Activated T-cell treated with anti-CD3 and anti-CD28 coated beads, Interleukin-2, amount 50 U/mL, for 4 hours (primary cell): ENCODE measurements at regions not wholly inside any gene's neighbourhood (a gene's known extent, or its start where the extent isn't known, plus 50 kb on each side); places are given as distances from the start of the nearest gene placed in this dataset.
"Not testable (repeated sequence)": the region's sequence is repeated elsewhere in the genome, so short reads cannot be mapped to it uniquely, and the experiment has no call there.

Experiments
- ATAC-seq, 2 donors: fragments of 200-7000 bp; cut with Tn5 transposase; one replicate each; pipeline ENCODE4 v1.10.0; 2021
- DNase-seq: peaks from one replicate; pipeline ENCODE4 v3.0.0-alpha.2; 2020
- H3K27me3 Mint-ChIP-seq: one replicate; pipeline ENCODE4 v1.8.0; 2021; ENCODE audit warnings: low read depth, mixed read lengths
- H3K36me3 Mint-ChIP-seq: one replicate; pipeline ENCODE4 v1.8.0; 2022; ENCODE audit warnings: mixed read lengths; ENCODE audit not compliant: insufficient read depth
- H3K4me1 Mint-ChIP-seq: one replicate; pipeline ENCODE4 v1.8.0; 2021; ENCODE audit warnings: low read depth, mixed read lengths
- H3K4me3 Mint-ChIP-seq: one replicate; pipeline ENCODE4 v1.8.0; 2021; ENCODE audit warnings: mild to moderate bottlenecking, moderate library complexity, mixed read lengths
- H3K9me3 Mint-ChIP-seq: one replicate; pipeline ENCODE4 v1.8.0; 2021; ENCODE audit warnings: mixed read lengths

GRCh38 chr15:20680257-20680815 lies 138.7 kb upstream of the GOLGA6L6 start:
- not testable (repeated sequence) for H3K4me3 Mint-ChIP-seq, ATAC-seq

GRCh38 chr15:20672470-20672869 lies 130.9 kb upstream of the GOLGA6L6 start:
- no peaks in the 10 kb centered on the region for H3K36me3 Mint-ChIP-seq
- no peak for DNase-seq
- peaks cover 2% of the 10 kb centered on the region for H3K27me3 Mint-ChIP-seq
- no peaks in the 10 kb centered on the region for H3K9me3 Mint-ChIP-seq
- H3K4me3 Mint-ChIP-seq: no peak overlapping the region
- H3K4me1 Mint-ChIP-seq: no peaks in the 10 kb centered on the region
- ATAC-seq: no peak

More at GRCh38 chr15:20680257-20680815, 138.7 kb upstream of the GOLGA6L6 start:
- H3K36me3 Mint-ChIP-seq, H3K4me1 Mint-ChIP-seq, DNase-seq, H3K27me3 Mint-ChIP-seq, H3K9me3 Mint-ChIP-seq: not testable (repeated sequence)

- Mint-ChIP-seq H3K9me3 (no peaks in the 10 kb centered on the region), H3K4me3 (no peak overlapping the region), H3K27me3 (peaks cover 2% of the 10 kb centered on the region), H3K4me1 (no peaks in the 10 kb centered on the region), H3K36me3 (no peaks in the 10 kb centered on the region)
- ATAC-seq (no peak), DNase-seq (no peak)
Observed at GRCh38 chr15:20671675-20672074, 130.1 kb upstream of the GOLGA6L6 start.

- not testable (repeated sequence) for H3K4me1 Mint-ChIP-seq, ATAC-seq
Observed at GRCh38 chr15:20666410-20666809, 124.8 kb upstream of the GOLGA6L6 start.

GRCh38 chr15:20665653-20666052 lies 124.1 kb upstream of the GOLGA6L6 start:
- DNase-seq (no peak), ATAC-seq (no peak)
- H3K4me3 Mint-ChIP-seq: no peak overlapping the region
- no peaks in the 10 kb centered on the region for H3K9me3 Mint-ChIP-seq
- H3K4me1 Mint-ChIP-seq: no peaks in the 10 kb centered on the region
- H3K27me3 Mint-ChIP-seq: no peaks in the 10 kb centered on the region
- no peaks in the 10 kb centered on the region for H3K36me3 Mint-ChIP-seq

More at GRCh38 chr15:20666410-20666809, 124.8 kb upstream of the GOLGA6L6 start:
- H3K9me3 Mint-ChIP-seq, H3K4me3 Mint-ChIP-seq, DNase-seq, H3K27me3 Mint-ChIP-seq, H3K36me3 Mint-ChIP-seq: not testable (repeated sequence)

GRCh38 chr15:20659265-20659664 lies 117.7 kb upstream of the GOLGA6L6 start:
- ATAC-seq (no peak), DNase-seq (no peak)
- H3K27me3 Mint-ChIP-seq: no peaks in the 10 kb centered on the region
- H3K4me1 Mint-ChIP-seq: no peaks in the 10 kb centered on the region
- H3K9me3 Mint-ChIP-seq: no peaks in the 10 kb centered on the region
- no peaks in the 10 kb centered on the region for H3K36me3 Mint-ChIP-seq
- no peak overlapping the region for H3K4me3 Mint-ChIP-seq

GRCh38 chr15:20658024-20658423 lies 116.4 kb upstream of the GOLGA6L6 start:
- DNase-seq (no peak), ATAC-seq (no peak)
- Mint-ChIP-seq H3K4me3 (no peak overlapping the region), H3K27me3 (no peaks in the 10 kb centered on the region), H3K4me1 (no peaks in the 10 kb centered on the region), H3K9me3 (no peaks in the 10 kb centered on the region), H3K36me3 (no peaks in the 10 kb centered on the region)

GRCh38 chr15:20657084-20657483 lies 115.5 kb upstream of the GOLGA6L6 start:
- H3K4me1 Mint-ChIP-seq: no peaks in the 10 kb centered on the region
- H3K9me3 Mint-ChIP-seq: no peaks in the 10 kb centered on the region
- no peak for DNase-seq
- H3K4me3 Mint-ChIP-seq: no peak overlapping the region
- H3K36me3 Mint-ChIP-seq: no peaks in the 10 kb centered on the region
- no peak for ATAC-seq
- no peaks in the 10 kb centered on the region for H3K27me3 Mint-ChIP-seq

GRCh38 chr15:20652914-20653313 lies 111.3 kb upstream of the GOLGA6L6 start:
- Mint-ChIP-seq H3K36me3 (no peaks in the 10 kb centered on the region), H3K27me3 (no peaks in the 10 kb centered on the region), H3K4me3 (no peak overlapping the region), H3K9me3 (no peaks in the 10 kb centered on the region), H3K4me1 (no peaks in the 10 kb centered on the region)
- ATAC-seq (no peak), DNase-seq (no peak)

GRCh38 chr15:20648402-20648975 lies 106.9 kb upstream of the GOLGA6L6 start:
- not testable (repeated sequence) for H3K4me1 Mint-ChIP-seq, H3K36me3 Mint-ChIP-seq, H3K9me3 Mint-ChIP-seq, H3K27me3 Mint-ChIP-seq, DNase-seq, H3K4me3 Mint-ChIP-seq, ATAC-seq

- Mint-ChIP-seq H3K27me3 (peaks cover 3% of the 10 kb centered on the region), H3K9me3 (no peaks in the 10 kb centered on the region), H3K36me3 (no peaks in the 10 kb centered on the region), H3K4me1 (no peaks in the 10 kb centered on the region), H3K4me3 (no peak overlapping the region)
- DNase-seq: no peak
- no peak for ATAC-seq
Observed at GRCh38 chr15:20646529-20647142, 105.0 kb upstream of the GOLGA6L6 start.

GRCh38 chr15:20645956-20646355 lies 104.4 kb upstream of the GOLGA6L6 start:
- no peak overlapping the region for H3K4me3 Mint-ChIP-seq
- H3K4me1 Mint-ChIP-seq: no peaks in the 10 kb centered on the region
- DNase-seq (no peak), ATAC-seq (peak; percentile 54 to 71)
- H3K36me3 Mint-ChIP-seq: no peaks in the 10 kb centered on the region
- no peaks in the 10 kb centered on the region for H3K9me3 Mint-ChIP-seq
- peaks cover 4% of the 10 kb centered on the region for H3K27me3 Mint-ChIP-seq

GRCh38 chr15:20644896-20645295 lies 103.3 kb upstream of the GOLGA6L6 start:
- no peak for ATAC-seq

GRCh38 chr15:20643829-20644425 lies 102.3 kb upstream of the GOLGA6L6 start:
- ATAC-seq: no peak
- no peak for DNase-seq
- Mint-ChIP-seq H3K9me3 (no peaks in the 10 kb centered on the region), H3K36me3 (no peaks in the 10 kb centered on the region), H3K27me3 (peaks cover 5% of the 10 kb centered on the region), H3K4me1 (no peaks in the 10 kb centered on the region), H3K4me3 (no peak overlapping the region)

More at GRCh38 chr15:20644896-20645295, 103.3 kb upstream of the GOLGA6L6 start:
- Mint-ChIP-seq H3K36me3 (no peaks in the 10 kb centered on the region), H3K4me3 (no peak overlapping the region), H3K9me3 (no peaks in the 10 kb centered on the region), H3K4me1 (no peaks in the 10 kb centered on the region), H3K27me3 (peaks cover 5% of the 10 kb centered on the region)
- no peak for DNase-seq
